ENCODE measurements at regions not wholly inside any gene's neighbourhood (a gene's known extent, or its start where the extent isn't known, plus 50 kb on each side); places are given as distances from the start of the nearest gene placed in this dataset.
"Not testable (repeated sequence)": the region's sequence is repeated elsewhere in the genome, so short reads cannot be mapped to it uniquely, and the experiment has no call there.

DNA sequence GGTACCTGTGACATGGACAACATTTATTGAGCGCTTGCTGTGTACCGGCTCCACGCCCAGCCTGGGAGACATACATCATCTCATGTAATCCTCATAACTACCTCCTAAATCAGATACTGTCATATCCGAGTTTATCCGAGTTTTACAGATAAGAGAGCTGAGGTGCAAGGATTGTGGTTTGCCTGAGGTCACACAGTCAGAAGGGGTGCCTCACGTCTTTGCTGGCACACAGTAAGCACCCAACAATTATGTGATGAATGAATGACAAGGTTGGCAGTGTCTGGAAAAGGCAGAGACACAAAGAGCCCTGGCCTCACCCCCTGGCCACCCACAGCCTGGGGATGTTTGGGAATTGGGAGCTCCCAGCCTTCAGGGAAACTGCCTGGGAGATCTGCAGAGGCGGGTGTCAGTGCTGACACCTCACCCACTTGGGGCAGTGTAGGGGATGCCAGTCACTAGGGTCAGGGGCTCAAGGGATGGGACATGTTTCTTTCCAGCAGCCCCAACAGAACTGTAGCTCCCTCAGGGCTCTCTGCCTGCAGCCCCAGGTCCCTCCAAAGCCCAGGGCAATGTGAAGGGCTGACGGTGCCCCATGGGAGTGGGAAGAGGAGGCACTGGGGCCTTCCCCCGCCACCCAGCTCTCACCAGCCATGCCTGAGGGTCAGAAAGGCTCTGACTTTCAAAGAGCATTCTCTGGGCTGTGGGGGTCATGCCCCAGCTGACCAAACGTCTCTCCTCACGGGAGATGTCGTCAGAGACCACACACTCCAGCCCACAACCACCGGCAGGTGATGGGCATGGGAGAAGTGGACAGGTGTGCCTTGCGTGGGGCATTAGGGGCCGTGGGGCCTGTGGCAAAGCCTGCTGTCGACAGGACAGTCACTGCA lies 157.5 kb downstream of the ZFP36L2 start:
- Histone ChIP-seq H3K79me2 (ENCODE audit: low read depth) (peaks cover 12% of the 10 kb centered on the region), H3K36me3 (ENCODE audit: low read depth) (no peaks in the 10 kb centered on the region), H3K27me3 (ENCODE audit: insufficient read depth, low read depth) (no peaks in the 10 kb centered on the region), H3F3A (ENCODE audit: insufficient read depth, low read depth) (peaks cover 50% of the 10 kb centered on the region), H2AFZ (no peak overlapping the region), H3K4me1 (replicated peaks; ENCODE audit: insufficient read depth) (peaks cover 73% of the 10 kb centered on the region), H3K4me3 (no peak overlapping the region; the same call in 1 of the 2 replicates), H3K27ac (peak overlapping the region; percentile 93), H3K9me3 (ENCODE audit: insufficient read depth, low read depth) (no peaks in the 10 kb centered on the region), H4K20me1 (ENCODE audit: insufficient read depth) (no peaks in the 10 kb centered on the region), H3K4me2 (peak overlapping the region; percentile 59), H3K9me2 (ENCODE audit: insufficient read depth) (no peaks in the 10 kb centered on the region)
- ChIA-PET CTCF (interaction anchor here (0.6 to 1.0 kb wide), 4 partner anchors 22 to 228 kb away, joined by 3 to 20 read pairs (median 3); no protein-coding TSS in a partner anchor), POLR2A (ENCODE audit: unreplicated experiment) (interaction anchor here (0.6 to 0.7 kb wide), 2 partner anchors 159 to 603 kb away, joined by 3 to 4 read pairs; no protein-coding TSS in a partner anchor)
- TF ChIP-seq, protein P1, sequence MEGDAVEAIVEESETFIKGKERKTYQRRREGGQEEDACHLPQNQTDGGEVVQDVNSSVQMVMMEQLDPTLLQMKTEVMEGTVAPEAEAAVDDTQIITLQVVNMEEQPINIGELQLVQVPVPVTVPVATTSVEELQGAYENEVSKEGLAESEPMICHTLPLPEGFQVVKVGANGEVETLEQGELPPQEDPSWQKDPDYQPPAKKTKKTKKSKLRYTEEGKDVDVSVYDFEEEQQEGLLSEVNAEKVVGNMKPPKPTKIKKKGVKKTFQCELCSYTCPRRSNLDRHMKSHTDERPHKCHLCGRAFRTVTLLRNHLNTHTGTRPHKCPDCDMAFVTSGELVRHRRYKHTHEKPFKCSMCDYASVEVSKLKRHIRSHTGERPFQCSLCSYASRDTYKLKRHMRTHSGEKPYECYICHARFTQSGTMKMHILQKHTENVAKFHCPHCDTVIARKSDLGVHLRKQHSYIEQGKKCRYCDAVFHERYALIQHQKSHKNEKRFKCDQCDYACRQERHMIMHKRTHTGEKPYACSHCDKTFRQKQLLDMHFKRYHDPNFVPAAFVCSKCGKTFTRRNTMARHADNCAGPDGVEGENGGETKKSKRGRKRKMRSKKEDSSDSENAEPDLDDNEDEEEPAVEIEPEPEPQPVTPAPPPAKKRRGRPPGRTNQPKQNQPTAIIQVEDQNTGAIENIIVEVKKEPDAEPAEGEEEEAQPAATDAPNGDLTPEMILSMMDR (conservative IDR thresholded peaks at IDR 0.05), result no peak
- no peak for TF ChIP-seq EZH2 (IDR thresholded peaks at IDR 0.05; ENCODE audit: low read depth)
- intact Hi-C loops (cut with micrococcal nuclease; ENCODE audit: unreplicated experiment), result loop anchor here (1.0 kb wide), 1 partner anchor 12 kb away; no protein-coding TSS in a partner anchor
- no TSS peak for BruUV-seq (replicated peaks)
- DNase-seq, result peak; percentile 63 to 87

- TF ChIP-seq, protein P1 (conservative IDR thresholded peaks at IDR 0.05), result no peak
- TF ChIP-seq EZH2 (IDR thresholded peaks at IDR 0.05; ENCODE audit: low read depth), result no peak
- H3F3A ChIP-seq (ENCODE audit: insufficient read depth, low read depth), result peaks cover 47% of the 10 kb centered on the region
- intact Hi-C loops (cut with micrococcal nuclease; ENCODE audit: unreplicated experiment), result no loop called here
- BruUV-seq (replicated peaks), result no TSS peak
- peaks cover 7% of the 10 kb centered on the region for H3K79me2 ChIP-seq (ENCODE audit: low read depth)
- H3K9me2 ChIP-seq (ENCODE audit: insufficient read depth), result no peaks in the 10 kb centered on the region
- H3K4me2 ChIP-seq, result peak overlapping the region; percentile 59
- no peaks in the 10 kb centered on the region for H3K9me3 ChIP-seq (ENCODE audit: insufficient read depth, low read depth)
- no peaks in the 10 kb centered on the region for H4K20me1 ChIP-seq (ENCODE audit: insufficient read depth)
- no peak overlapping the region for H3K4me3 ChIP-seq
- H2AFZ ChIP-seq, result no peak overlapping the region
- H3K36me3 ChIP-seq (ENCODE audit: low read depth), result no peaks in the 10 kb centered on the region
- H3K27ac ChIP-seq, result peak overlapping the region; percentile 93
- no peaks in the 10 kb centered on the region for H3K27me3 ChIP-seq (ENCODE audit: insufficient read depth, low read depth)
- POLR2A ChIA-PET (ENCODE audit: unreplicated experiment), result no interaction called here
- H3K4me1 ChIP-seq (replicated peaks; ENCODE audit: insufficient read depth), result peaks cover 67% of the 10 kb centered on the region
- no peak for DNase-seq
- CTCF ChIA-PET, result interaction anchor here (0.8 kb wide), 1 partner anchor 106 kb away, joined by 3 read pairs; no protein-coding TSS in a partner anchor
Measured at GRCh38 chr2:43068041-43068533, 158.3 kb downstream of the ZFP36L2 start.

GRCh38 chr2:43067254-43068040 lies 159.0 kb downstream of the ZFP36L2 start:
- POLR2A ChIA-PET (ENCODE audit: unreplicated experiment), result no interaction called here

GRCh38 chr2:43066541-43067253 lies 159.7 kb downstream of the ZFP36L2 start:
- CTCF ChIA-PET, result interaction anchor here (0.6 kb wide), 1 partner anchor 19 kb away, joined by 5 read pairs; no protein-coding TSS in a partner anchor
- Histone ChIP-seq H3K4me2 (0 out of 2 replicates have a peak overlapping the region, but pooled peaks have one; percentile 6), H3F3A (ENCODE audit: insufficient read depth, low read depth) (peaks cover 37% of the 10 kb centered on the region), H3K4me1 (replicated peaks; ENCODE audit: insufficient read depth) (peaks cover 55% of the 10 kb centered on the region)
- H3K79me2 ChIP-seq (ENCODE audit: low read depth); intact Hi-C loops (cut with micrococcal nuclease; ENCODE audit: unreplicated experiment); POLR2A ChIA-PET (ENCODE audit: unreplicated experiment); H3K36me3 ChIP-seq (ENCODE audit: low read depth); H3K4me3 ChIP-seq; H2AFZ ChIP-seq; H3K27me3 ChIP-seq (ENCODE audit: insufficient read depth, low read depth); H3K9me3 ChIP-seq (ENCODE audit: insufficient read depth, low read depth); H4K20me1 ChIP-seq (ENCODE audit: insufficient read depth); H3K9me2 ChIP-seq (ENCODE audit: insufficient read depth); BruUV-seq (replicated peaks); DNase-seq; H3K27ac ChIP-seq: not testable (repeated sequence)

More at GRCh38 chr2:43067254-43068040, 159.0 kb downstream of the ZFP36L2 start:
- Histone ChIP-seq H3K36me3 (ENCODE audit: low read depth) (no peaks in the 10 kb centered on the region), H3K4me2 (0 out of 2 replicates have a peak overlapping the region, but pooled peaks have one; percentile 6), H3K27ac (no peak overlapping the region), H3K9me3 (ENCODE audit: insufficient read depth, low read depth) (no peaks in the 10 kb centered on the region), H3K4me1 (replicated peaks; ENCODE audit: insufficient read depth) (peaks cover 62% of the 10 kb centered on the region), H3K9me2 (ENCODE audit: insufficient read depth) (no peaks in the 10 kb centered on the region), H2AFZ (no peak overlapping the region), H3K79me2 (ENCODE audit: low read depth) (peaks cover 3% of the 10 kb centered on the region), H3K4me3 (no peak overlapping the region), H3K27me3 (ENCODE audit: insufficient read depth, low read depth) (no peaks in the 10 kb centered on the region), H3F3A (ENCODE audit: insufficient read depth, low read depth) (peaks cover 43% of the 10 kb centered on the region), H4K20me1 (ENCODE audit: insufficient read depth) (no peaks in the 10 kb centered on the region)
- intact Hi-C loops (cut with micrococcal nuclease; ENCODE audit: unreplicated experiment), result no loop called here
- CTCF ChIA-PET, result interaction anchor here (0.8 kb wide), 1 partner anchor 105 kb away, joined by 3 read pairs; no protein-coding TSS in a partner anchor
- no peak for DNase-seq
- BruUV-seq (replicated peaks), result no TSS peak
- TF ChIP-seq, protein P1 (conservative IDR thresholded peaks at IDR 0.05), result no peak

Data from PC-9 (cell line).